BLaER1 treated with 17β-estradiol and CSF1 and Interleukin-3, amounts not matched to agents 10 nM and 100 nM (cell line): ENCODE measurements at regions not wholly inside any gene's neighbourhood (a gene's known extent, or its start where the extent isn't known, plus 50 kb on each side); places are given as distances from the start of the nearest gene placed in this dataset.
A peak's percentile ranks its signal among the peaks of the same experiment; 100 is the strongest.

Experiments used
- H3K27ac ChIP-seq, 11 experiments: shearing (Covaris generic); formaldehyde crosslinking; 2 replicates each; pipeline ENCODE4 v1.8.1; 2022
- H3K27me3 ChIP-seq, 11 experiments: shearing (Covaris generic); formaldehyde crosslinking; 2 replicates each; pipeline ENCODE4 v1.8.1; 2022
- H3K36me3 ChIP-seq, 11 experiments: shearing (Covaris generic); formaldehyde crosslinking; 2 replicates each; pipeline ENCODE4 v1.8.1; 2022
- H3K4me1 ChIP-seq, 10 experiments: shearing (Covaris generic); formaldehyde crosslinking; 2 replicates each; pipeline ENCODE4 v1.8.1; 2022
- H3K4me2 ChIP-seq, 11 experiments: shearing (Covaris generic); formaldehyde crosslinking; 2 replicates each; pipeline ENCODE4 v1.8.1; 2022
- H3K4me3 ChIP-seq, 10 experiments: shearing (Covaris generic); formaldehyde crosslinking; 2 replicates each; pipeline ENCODE4 v1.8.1; 2022
- H3K9ac ChIP-seq, 11 experiments: shearing (Covaris generic); formaldehyde crosslinking; 2 replicates each; pipeline ENCODE4 v1.8.1; 2022
- H3K9me3 ChIP-seq, 11 experiments: shearing (Covaris generic); formaldehyde crosslinking; replicated peaks in 1 of 11; 2 replicates each; pipeline ENCODE4 v1.8.1; 2022
- H4K20me1 ChIP-seq, 11 experiments: shearing (Covaris generic); formaldehyde crosslinking; 2 replicates each; pipeline ENCODE4 v1.8.1; 2022
- Cebpa-rat ChIP-seq, 11 experiments: shearing (Covaris generic); IDR thresholded peaks; 2 replicates each; pipeline ENCODE4 v1.8.1; 2022

- Histone ChIP-seq H3K4me1 (no peaks in the 10 kb centered on the region), H3K9ac (no peak overlapping the region), H3K27me3 (no peaks in the 10 kb centered on the region), H3K9me3 (no peaks in the 10 kb centered on the region), H3K4me2 (no peak overlapping the region), H3K4me3 (no peak overlapping the region), H3K36me3 (no peaks in the 10 kb centered on the region), H3K27ac (no peak overlapping the region), H4K20me1 (no peaks in the 10 kb centered on the region)
- TF ChIP-seq Cebpa-rat (IDR thresholded peaks at IDR 0.05) = no peak
Observed at GRCh38 chr6:145225500-145225899, 509.8 kb downstream of the EPM2A start.

GRCh38 chr6:145227593-145227992, 507.7 kb downstream of the EPM2A start:
- no peak for TF ChIP-seq Cebpa-rat (IDR thresholded peaks at IDR 0.05)
- H3K9ac ChIP-seq = no peak overlapping the region
- H3K9me3 ChIP-seq = no peaks in the 10 kb centered on the region

GRCh38 chr6:145228962-145229582, 506.2 kb downstream of the EPM2A start:
- Histone ChIP-seq H3K9ac (no peak overlapping the region), H3K4me3 (no peak overlapping the region), H3K36me3 (no peaks in the 10 kb centered on the region), H4K20me1 (no peaks in the 10 kb centered on the region), H3K9me3 (peaks cover 0 to 6% (median 0%) of the 10 kb centered on the region in 11 experiments; a peak in 1 of 22 replicates), H3K27me3 (no peaks in the 10 kb centered on the region), H3K4me2 (no peak overlapping the region), H3K4me1 (no peaks in the 10 kb centered on the region), H3K27ac (no peak overlapping the region)
- TF ChIP-seq Cebpa-rat (IDR thresholded peaks at IDR 0.05) = no peak

More at GRCh38 chr6:145227593-145227992, 507.7 kb downstream of the EPM2A start:
- no peaks in the 10 kb centered on the region for H4K20me1 ChIP-seq
- H3K36me3 ChIP-seq = no peaks in the 10 kb centered on the region
- H3K27ac ChIP-seq = no peak overlapping the region
- H3K27me3 ChIP-seq = no peaks in the 10 kb centered on the region
- no peaks in the 10 kb centered on the region for H3K4me1 ChIP-seq
- no peak overlapping the region for H3K4me3 ChIP-seq
- no peak overlapping the region for H3K4me2 ChIP-seq

- Histone ChIP-seq H3K4me1 (no peaks in the 10 kb centered on the region), H3K27me3 (no peaks in the 10 kb centered on the region), H3K9ac (no peak overlapping the region), H3K4me2 (no peak overlapping the region), H3K36me3 (no peaks in the 10 kb centered on the region), H3K4me3 (no peak overlapping the region), H4K20me1 (no peaks in the 10 kb centered on the region), H3K9me3 (peaks cover 0 to 6% (median 0%) of the 10 kb centered on the region in 11 experiments; a peak in 1 of 22 replicates), H3K27ac (no peak overlapping the region)
- TF ChIP-seq Cebpa-rat (IDR thresholded peaks at IDR 0.05) = no peak
Observed at GRCh38 chr6:145233955-145234354, 501.4 kb downstream of the EPM2A start.

GRCh38 chr6:145235207-145235606, 500.1 kb downstream of the EPM2A start:
- H3K9me3 ChIP-seq = peaks cover 0 to 6% (median 0%) of the 10 kb centered on the region in 11 experiments; a peak in 1 of 22 replicates
- H4K20me1 ChIP-seq = no peaks in the 10 kb centered on the region

GRCh38 chr6:145238787-145239186, 496.5 kb downstream of the EPM2A start:
- no peak for TF ChIP-seq Cebpa-rat (IDR thresholded peaks at IDR 0.05)
- Histone ChIP-seq H3K4me2 (no peak overlapping the region), H3K9ac (no peak overlapping the region), H3K4me3 (no peak overlapping the region), H3K27ac (no peak overlapping the region), H3K36me3 (no peaks in the 10 kb centered on the region), H3K27me3 (no peaks in the 10 kb centered on the region), H3K9me3 (no peaks in the 10 kb centered on the region), H3K4me1 (peaks cover 0 to 6% (median 0%) of the 10 kb centered on the region in 10 experiments; a peak in 1 of 20 replicates), H4K20me1 (no peaks in the 10 kb centered on the region)

More at GRCh38 chr6:145235207-145235606, 500.1 kb downstream of the EPM2A start:
- H3K27ac ChIP-seq = no peak overlapping the region
- H3K4me2 ChIP-seq = no peak overlapping the region
- no peaks in the 10 kb centered on the region for H3K36me3 ChIP-seq
- H3K4me1 ChIP-seq = no peaks in the 10 kb centered on the region
- TF ChIP-seq Cebpa-rat (IDR thresholded peaks at IDR 0.05) = no peak
- H3K27me3 ChIP-seq = no peaks in the 10 kb centered on the region
- H3K9ac ChIP-seq = no peak overlapping the region
- no peak overlapping the region for H3K4me3 ChIP-seq

- no peaks in the 10 kb centered on the region for H3K27me3 ChIP-seq
- H3K9ac ChIP-seq = no peak overlapping the region
- no peak overlapping the region for H3K4me3 ChIP-seq
- peak overlapping the region in 3 of 11 experiments; percentile 6 to 15 (median 13); a peak in 2 of 22 replicates for H3K4me2 ChIP-seq
- H3K36me3 ChIP-seq = no peaks in the 10 kb centered on the region
- peaks cover 0 to 6% (median 0%) of the 10 kb centered on the region in 10 experiments; a peak in 1 of 20 replicates for H3K4me1 ChIP-seq
- TF ChIP-seq Cebpa-rat (IDR thresholded peaks at IDR 0.05) = no peak
- H3K9me3 ChIP-seq = no peaks in the 10 kb centered on the region
- H3K27ac ChIP-seq = no peak overlapping the region
- H4K20me1 ChIP-seq = no peaks in the 10 kb centered on the region
Observed at GRCh38 chr6:145241039-145241438, 494.3 kb downstream of the EPM2A start.

GRCh38 chr6:145241721-145242120, 493.6 kb downstream of the EPM2A start:
- Histone ChIP-seq H3K36me3 (no peaks in the 10 kb centered on the region), H3K9me3 (no peaks in the 10 kb centered on the region), H3K27ac (no peak overlapping the region), H3K4me3 (no peak overlapping the region), H3K9ac (no peak overlapping the region), H3K27me3 (no peaks in the 10 kb centered on the region), H3K4me1 (peaks cover 0 to 6% (median 0%) of the 10 kb centered on the region in 10 experiments; a peak in 1 of 20 replicates), H3K4me2 (0 out of 22 replicates have a peak overlapping the region, but pooled peaks of 1 of the 11 experiments have one; percentile 6), H4K20me1 (no peaks in the 10 kb centered on the region)
- no peak for TF ChIP-seq Cebpa-rat (IDR thresholded peaks at IDR 0.05)

- Histone ChIP-seq H3K9me3 (no peaks in the 10 kb centered on the region), H3K4me1 (peaks cover 0 to 6% (median 0%) of the 10 kb centered on the region in 10 experiments; a peak in 1 of 20 replicates), H3K27me3 (no peaks in the 10 kb centered on the region), H3K9ac (no peak overlapping the region), H3K4me3 (no peak overlapping the region), H3K4me2 (no peak overlapping the region), H3K27ac (no peak overlapping the region), H3K36me3 (no peaks in the 10 kb centered on the region), H4K20me1 (no peaks in the 10 kb centered on the region)
- no peak for TF ChIP-seq Cebpa-rat (IDR thresholded peaks at IDR 0.05)
Observed at GRCh38 chr6:145244349-145245100, 490.8 kb downstream of the EPM2A start.
